Right hindlimb (tissue), 1 donor: ENCODE measurements at regions not wholly inside any gene's neighbourhood (a gene's known extent, or its start where the extent isn't known, plus 50 kb on each side); places are given as distances from the start of the nearest gene placed in this dataset.
A peak's percentile ranks its signal among the peaks of the same experiment; 100 is the strongest.

Source experiments
- DNase-seq: peaks from one replicate; pipeline ENCODE4 v3.0.0-alpha.2; 2018

DNA sequence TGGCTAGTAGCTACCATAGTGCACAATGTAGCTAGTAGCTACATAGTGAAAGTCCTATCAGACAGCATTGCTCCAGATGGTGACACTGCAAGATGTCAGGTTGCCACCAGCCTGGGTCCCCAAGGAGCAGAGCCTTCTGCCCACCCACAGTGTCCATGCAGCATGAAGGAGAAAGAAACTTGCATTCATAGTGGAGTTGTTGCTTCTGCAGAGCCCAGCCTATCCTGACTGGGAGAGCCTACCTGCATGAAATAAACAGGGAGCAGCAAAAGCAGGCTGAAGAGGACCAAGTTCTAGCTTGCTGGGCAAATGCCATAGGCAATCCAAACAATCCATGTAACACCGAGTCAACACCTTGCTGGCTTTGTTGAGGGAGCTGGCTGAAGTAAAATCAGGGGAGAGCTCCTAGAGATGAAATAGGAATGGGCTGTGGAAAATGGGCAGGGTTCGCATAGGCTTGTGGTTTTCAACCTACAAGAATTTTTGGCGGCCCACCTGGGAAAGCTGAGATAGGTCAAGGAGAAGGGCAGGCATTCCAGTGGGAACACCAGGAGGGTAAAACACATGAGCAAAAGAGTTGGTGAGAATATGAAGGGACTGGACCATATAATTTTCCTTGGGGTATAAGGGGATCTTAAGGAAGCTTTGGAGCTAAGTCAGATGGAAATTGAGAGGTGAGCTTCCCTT is 195.8 kb downstream of the CYP26B1 start:
- no peak for DNase-seq

DNA sequence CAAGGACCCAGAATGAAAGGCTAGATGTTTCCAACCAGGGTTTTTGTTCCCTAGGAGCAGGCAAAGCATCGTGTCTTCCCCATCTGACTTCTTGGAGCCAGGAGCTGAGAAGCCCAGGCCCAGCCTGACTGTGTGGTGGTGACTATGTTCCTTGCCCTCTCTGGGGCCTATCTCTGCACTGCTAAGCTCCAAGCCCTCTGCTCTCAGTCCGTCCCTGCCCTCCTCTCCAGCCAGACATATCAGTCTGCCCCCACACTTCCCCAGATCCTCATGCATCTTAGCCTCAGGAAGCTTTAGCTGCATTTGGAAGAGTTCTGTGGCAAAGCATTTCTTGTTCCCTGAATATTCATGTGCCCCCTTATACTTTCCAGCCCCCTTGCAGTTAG is 196.6 kb downstream of the CYP26B1 start:
- DNase-seq = no peak

DNA sequence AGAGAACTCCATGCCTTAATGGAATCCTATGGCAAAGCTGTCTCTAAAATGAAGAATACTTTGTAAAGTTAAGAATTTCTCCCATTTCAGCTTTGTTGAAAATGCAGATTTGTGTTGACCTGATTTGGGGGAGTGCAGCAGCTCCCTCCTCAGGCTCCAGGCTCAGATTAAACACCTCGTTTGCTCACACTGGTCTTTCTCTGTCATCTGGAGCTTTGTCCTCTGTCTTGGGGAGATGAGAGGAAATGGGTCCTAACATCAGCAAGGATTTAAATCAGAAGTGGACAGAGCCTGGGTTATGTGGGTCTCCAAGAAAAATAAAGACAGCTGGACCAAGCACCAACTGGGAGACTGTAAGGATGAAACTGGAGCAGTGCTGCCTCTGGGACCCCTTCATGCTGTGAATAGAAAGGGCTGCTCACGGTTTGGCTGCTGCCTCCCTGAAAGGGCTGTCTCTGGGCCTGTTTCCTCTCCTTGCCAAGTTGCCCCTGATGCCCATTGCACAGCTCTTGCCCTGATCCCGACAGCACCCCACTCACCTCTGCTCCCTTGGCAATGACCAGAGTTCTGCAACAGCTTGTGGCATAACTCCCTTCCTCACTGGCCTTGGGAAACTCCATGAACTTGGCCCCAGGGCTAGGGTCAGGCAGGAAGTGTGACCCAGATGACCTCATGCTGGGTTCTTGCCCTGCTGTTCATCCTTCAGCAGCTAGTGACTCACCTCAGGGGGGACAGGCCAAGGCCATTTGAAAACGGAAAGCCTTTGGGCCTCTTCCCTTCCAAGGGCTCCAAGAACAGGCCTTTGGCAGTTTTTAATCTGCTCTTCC is 197.2 kb downstream of the CYP26B1 start:
- DNase-seq = no peak

DNA sequence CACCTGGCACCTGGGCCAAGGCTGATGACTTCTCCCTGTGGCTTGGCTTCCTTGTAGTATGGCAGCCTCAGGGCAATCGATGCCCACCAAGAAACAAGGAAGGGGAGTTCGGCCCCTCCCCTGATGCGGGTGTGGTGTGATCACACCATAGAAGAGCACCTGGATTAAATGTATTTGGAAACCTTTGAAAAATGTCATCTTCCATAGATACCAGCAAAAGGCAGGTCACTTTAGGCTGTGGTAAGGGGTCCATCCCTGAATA is 198.2 kb downstream of the CYP26B1 start:
- no peak for DNase-seq

DNA sequence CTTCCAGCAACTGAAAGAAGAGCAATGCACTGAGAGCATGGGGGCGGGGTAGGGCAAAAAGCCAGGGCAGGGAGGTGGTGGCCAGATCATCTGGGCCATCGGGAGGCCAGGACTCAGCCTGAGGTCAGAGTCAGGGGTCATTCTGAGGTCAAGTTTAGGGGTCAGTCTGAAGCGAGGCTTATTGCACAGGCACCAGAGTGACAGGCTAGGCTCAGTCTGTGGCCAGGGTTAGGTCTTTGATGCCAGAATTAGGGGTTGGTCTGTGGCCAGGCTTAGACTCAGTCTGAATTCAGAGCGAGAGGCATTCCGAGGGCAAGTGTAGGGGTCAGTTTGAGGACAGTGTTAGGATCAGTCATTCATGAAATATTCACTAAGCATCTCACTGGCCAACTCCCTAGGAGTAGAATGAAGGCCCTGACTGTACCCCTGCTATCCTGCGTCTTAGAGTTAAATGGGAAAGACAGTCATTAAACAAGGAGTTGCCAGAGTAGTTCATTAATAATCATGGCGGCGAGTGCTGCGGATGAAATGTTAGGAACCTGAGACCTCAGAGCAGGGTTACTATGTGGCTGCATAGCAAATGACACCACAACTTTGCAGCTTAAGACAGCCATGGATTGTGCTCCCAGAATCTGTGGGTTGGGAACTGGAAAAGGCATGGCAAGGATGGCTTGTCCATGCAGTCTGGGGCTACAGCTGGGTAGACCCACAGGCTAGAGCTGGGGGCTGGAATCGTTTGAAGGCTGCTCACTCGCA is 198.7 kb downstream of the CYP26B1 start:
- DNase-seq = no peak

DNA sequence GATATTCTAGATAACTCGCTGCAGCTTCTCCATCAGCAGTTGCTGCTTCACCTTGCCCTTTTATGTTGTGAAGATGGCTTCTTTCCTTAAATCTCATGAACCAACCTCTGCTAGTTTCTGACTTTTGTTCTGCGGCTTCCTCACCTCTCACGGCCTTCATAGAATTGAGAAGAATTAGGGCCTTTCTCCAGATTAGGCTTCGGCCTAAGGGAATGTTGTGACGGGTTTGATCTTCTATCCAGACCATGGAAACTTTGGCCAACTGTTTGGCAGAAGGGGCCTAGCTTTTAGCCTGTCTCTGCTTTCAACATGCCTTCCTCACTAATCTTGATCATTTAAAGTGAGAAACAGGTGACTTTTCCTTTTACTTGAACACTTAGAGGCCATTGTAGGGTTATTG is 199.9 kb downstream of the CYP26B1 start:
- no peak for DNase-seq

DNA sequence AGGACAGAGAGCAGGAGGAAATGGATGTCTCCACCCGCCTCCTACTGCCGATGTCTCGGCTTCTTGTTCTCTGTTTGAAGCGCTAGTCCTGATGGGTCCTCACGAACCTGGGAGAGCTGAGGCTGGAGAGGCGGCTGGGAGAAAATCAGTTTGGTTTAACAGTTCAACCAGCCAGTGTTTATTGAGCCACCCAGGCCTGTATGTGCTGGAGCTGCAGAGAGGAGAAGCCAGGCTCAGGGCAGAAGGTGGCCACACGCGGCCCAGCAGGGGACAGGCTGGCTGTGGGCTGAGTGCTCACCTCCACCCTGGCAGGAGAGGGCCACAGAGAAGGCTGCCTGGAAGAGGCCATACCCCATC is 202.1 kb downstream of the CYP26B1 start:
- no peak for DNase-seq

DNA sequence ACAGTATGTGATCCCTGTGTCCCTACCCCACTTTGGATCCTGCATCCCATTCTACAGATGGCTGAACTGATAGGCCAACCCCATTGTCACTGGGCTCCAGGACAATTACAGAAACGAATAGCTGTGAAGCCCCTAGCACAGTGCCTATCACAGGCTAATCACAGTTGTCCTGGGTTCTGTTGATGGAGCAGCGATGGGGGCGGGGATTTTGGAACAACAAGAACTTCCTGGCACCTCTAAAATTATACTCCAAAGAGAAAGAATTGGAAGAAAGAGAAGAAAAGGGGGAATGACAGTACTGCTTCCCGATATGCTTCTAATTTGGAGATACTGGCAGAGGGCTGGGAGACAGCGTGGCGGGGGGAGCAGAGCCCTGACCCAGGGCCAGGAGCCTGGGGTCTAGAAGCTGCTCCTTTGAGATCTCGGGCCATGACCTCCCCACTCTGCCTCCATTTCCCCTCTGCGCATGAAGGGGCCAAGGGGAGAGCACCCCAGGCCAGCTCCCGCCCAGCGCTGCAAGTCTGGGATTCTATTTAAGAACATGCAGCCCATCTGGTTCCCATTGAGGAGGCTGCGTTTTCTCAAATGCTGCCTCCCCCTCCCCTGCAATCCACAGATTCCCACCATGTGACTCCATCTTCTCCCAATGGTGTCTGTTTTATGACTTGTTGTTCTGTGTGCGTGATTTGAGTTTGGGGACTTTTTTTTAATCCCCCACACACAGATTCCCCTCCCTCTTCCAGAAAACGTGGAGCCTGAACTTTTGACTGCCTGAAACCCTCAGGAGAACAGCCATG is 202.7 kb downstream of the CYP26B1 start:
- DNase-seq = peak; percentile 84

DNA sequence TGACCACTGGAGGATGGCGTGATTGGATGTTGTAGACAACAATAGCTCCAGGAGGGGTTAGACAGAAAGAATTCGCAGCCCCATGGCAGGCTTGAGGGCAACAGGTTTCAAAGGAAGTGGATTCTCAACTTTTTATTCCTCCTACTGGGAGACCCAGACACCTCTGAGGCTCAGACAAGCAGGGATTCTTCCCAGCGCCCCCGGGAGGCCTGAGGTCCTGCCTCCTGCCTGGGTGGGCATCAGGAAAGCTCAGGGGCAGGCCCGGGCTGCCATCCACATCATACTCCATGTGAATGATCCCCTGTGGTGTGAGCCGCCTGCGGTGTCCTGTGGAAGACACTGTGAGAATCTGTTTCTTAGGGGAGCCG is 203.5 kb downstream of the CYP26B1 start:
- DNase-seq = no peak

DNA sequence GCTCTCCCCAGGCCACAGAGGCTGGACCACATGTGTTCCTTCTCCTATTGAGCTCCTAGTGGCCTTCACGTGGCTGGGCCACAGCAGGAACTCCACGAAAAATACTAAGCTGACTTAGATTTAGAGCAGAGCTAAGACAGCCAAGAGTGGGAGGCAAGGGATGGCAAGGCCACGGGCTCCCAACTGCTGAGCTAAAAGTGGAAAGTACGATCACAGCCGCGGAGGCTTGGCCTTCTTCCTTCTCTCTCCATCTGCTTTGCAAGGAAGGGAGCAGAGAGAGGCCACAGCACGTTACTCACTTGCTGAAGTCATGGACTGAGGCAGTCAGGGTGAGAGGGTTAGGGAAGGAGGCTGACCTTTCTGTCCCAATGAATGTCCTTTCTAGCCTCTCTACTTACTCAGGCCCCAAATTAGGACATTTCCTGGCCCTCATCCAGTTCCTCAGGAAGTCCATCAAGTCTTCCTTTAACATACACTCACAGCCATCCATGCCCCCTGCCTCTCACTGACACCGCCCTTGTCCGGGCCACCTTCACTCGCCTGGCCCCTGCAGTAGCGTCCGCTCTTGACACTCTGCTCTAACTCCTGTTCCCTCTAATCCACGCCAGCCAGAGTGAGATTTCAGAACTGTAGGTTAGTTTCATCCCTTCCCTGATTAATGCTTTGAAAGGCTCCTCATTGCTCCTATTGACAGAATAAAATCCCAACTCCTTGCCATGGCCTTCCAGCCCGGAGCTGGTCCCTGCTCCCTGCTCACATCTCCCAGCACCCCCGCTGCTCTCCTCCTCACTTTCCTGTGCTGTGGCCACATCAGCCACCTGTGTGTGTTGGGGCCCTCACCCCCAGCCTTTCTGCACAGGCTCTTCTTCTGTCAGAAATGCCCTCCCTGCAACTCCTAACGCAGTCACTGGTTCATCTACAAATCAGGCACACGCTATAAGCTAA is 204.2 kb downstream of the CYP26B1 start:
- no peak for DNase-seq

DNA sequence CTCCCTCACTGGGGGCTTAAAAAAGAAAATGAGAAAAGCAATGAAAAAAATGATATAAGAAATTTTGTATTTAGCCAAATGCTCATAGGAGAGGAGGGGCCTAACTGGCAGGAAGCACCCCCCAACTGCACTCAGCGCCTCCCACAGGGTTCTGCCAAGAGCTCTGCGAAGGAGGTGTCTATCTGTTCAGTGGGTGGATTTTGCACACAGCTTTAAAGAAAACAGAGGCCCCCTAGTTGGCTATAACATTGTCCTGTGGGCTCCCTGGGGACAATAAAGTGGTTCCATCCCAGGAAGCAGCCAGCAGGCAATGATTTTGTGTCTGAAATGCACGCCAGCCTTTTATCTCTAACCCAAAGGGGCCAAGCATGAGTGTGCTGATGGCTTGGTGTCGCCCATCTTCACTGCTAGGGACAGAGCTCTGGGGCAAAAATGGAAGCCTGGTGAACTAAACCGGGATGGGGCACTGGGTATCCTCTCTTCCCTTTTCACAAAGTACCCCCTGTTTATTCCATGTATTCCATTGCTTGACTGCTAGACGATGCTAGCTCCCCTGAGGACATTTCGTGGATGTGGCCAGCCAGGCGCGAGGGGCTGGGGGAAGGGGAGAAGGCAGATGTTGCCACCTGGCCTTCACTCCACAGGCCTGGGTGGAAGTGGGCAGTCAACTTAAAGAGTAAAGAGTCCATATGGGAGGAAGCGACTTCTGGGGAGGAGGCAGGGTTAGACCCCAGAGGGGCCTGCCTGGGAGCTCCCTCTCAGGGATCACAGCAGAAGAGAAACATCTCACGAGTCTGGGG is 205.7 kb downstream of the CYP26B1 start:
- peak; percentile 64 for DNase-seq

DNA sequence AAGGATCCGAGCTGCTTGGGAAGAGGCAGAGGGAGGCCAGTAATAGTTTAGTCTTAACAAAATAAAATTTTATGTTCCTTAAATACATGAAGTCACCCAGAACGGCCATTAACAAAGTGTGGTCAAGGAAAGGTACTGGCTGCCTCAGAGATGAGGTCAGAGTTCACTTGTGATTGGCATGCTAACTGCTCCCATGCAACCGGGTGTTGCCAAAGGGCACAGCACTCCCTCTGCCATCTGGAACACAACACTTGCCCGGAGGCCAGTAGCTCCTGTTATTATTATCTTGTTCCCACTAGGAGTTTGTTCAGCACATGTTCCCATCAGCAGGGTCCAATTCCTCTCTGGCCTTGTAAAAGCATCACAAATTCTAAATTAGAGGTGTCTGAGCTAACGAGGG is 207.0 kb downstream of the CYP26B1 start:
- no peak for DNase-seq

DNA sequence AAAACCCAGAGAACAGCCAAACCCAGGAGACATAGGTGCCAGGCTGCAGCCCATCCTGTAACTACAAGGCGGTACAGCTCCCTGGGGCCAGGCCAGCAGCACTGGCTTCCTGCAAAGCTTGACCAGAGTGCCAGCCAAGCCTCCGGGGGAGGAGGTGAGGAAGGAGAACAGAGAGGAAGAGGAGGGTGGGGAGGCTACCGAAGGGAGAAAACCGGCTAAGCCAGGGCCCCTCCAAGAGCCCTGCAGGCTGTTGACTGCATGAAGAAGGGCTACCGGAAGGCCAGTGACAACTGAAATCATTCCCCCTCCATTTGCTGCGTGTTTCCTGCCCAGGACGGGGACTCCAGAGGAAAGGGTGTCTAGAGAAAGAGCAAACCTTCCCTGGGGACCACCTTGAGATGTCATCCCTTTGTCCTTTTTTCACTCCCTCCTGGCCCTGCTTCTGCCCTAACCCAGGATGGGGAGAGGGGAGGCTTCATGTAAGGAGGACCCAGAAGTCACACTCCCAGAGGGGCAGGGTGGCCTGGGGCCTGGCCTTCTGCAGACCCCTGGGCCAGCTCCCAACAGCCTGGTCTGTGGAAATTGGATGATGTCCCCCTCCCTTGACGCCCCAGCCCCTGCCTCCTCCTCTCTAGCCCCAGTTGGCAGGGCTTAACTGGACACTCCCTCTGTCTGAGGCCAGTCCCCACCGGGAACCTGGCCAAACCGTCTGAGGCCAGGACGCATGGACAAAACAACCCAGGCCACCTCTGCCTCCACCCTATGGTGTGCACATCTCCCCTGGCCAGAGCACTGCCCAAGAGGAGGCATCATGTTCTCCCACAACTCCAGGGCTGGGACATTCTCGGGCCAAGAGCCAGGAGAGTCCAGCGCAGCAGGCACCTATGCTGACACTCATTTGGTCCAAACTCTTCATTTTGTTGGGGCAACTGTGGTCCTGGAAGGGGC is 207.8 kb downstream of the CYP26B1 start:
- DNase-seq = no peak

DNA sequence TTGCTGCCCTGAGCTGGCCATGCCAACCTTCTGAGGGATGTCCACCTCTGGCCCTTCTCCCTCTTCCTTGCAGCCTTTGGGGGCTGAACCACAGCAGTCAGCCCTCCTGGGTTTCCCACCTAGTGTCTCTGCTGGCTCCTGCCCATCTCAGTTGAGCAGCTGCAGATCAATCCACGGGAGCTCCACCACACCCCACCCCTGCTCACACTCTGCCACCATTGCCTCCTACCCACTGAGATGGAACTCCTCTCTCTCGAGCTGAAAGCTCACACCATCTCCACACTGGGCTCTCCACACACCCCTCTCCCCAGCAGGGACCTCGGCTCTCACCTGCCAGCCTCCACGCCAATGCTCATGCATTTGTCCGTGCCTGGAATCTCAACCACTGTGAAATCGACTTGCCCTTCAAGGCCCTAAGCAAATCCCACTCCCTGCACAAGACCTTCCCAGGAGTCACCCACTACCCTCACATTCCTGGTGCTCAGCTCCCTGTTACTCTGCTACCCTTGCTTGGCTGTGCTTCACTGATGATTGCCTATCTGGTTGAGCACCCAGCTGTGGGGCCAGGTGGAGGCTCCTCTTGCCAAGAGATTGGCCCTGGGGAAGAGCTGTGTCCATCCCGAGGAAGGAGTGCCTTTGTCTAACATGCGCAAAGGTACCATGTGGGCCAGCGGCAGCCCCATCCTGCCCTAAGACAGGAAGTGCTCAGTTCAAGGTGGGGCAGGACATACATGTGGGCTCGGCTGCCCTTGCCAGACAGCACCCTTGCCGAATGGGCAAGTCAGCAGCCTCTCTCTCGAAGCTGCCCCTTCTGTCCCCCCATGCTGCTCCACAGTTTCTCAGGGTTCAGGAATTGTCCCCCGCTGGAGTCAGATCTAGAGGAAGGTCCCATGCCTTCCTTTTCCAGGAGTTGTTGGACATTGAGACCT is 208.7 kb downstream of the CYP26B1 start:
- DNase-seq = no peak

DNA sequence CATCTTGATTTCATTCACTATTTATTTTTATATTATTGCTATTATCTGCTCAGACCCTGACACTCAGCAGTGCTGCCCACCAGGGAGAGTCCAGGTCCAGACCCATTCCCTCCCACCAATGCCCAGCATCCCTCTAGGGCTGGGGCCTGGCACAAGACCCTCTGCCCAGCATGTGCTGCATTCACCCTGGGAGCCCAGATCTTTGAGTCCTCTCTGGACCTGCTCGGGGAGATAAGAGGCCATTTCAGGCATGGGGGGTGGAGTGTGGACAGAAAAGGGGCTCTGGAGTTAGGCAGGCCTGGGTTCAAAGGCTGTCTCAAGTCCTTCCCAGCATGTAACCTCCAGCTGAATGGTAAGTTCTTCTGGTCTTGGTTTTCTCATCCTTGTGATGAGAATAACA is 209.6 kb downstream of the CYP26B1 start:
- DNase-seq = no peak

DNA sequence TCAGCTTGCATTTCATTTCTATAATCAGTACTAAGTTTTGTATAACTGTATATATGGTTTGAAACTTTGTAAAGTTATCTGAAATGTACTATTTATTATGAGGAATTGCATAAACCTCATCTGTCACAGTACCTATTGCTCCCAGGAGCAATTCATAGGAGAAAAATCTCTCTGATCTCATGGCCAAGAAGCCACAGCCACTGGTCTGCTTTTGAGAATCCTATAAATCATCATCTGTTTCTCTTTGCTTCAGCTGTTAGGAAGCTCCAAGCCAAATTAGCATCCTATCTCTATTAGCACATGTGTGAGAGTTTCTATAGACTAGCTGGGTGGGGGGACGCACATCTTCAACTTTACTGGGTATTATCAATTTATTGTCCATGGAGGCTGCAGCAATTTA is 210.3 kb downstream of the CYP26B1 start:
- peak; percentile 11 for DNase-seq

DNA sequence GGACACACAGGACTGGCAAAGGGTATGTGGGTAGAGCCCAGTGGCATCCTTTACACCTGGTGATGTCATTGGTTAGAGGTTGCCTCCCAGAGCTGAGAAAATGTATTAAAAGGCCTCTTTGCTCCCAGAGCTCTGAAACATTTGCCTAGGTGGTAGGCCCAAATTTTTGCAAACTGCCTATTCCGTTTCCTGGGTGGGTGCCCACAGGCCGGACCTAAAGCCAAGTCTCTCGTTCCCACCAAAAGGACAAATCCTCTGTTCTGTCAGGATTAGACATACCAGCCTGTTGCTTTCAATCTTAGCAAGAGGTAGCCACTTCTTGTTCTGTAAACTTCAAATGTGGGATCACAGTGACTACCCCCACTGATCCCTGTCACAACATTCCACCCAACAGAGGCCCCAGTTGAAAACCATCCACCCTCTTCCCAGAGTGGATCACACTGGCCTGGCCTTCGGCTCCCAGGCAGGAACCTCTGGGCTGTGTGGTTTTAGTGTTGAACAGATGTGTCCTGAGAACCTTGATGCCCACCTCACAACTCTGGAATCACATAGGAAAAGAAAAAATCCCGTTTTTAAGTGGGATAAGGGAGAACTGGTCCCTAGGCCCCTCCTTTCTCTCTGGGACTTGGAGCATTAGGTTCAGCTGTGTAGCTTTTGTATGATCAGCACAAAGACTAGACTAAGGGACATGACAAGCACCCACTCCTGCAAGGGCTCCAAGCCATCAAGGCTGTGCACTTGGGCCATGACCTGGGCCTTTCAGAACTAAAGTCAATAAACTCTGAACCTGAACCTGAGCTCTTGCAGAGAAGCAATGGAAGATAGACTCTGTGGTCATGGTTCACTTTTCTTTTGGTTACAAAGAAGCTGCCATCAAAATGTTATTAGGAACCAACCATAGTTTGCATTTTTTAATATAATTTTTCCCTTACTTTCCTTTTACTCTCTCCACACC is 211.3 kb downstream of the CYP26B1 start:
- DNase-seq = no peak
